ENCODE measurements at regions not wholly inside any gene's neighbourhood (a gene's known extent, or its start where the extent isn't known, plus 50 kb on each side); places are given as distances from the start of the nearest gene placed in this dataset.

DNA sequence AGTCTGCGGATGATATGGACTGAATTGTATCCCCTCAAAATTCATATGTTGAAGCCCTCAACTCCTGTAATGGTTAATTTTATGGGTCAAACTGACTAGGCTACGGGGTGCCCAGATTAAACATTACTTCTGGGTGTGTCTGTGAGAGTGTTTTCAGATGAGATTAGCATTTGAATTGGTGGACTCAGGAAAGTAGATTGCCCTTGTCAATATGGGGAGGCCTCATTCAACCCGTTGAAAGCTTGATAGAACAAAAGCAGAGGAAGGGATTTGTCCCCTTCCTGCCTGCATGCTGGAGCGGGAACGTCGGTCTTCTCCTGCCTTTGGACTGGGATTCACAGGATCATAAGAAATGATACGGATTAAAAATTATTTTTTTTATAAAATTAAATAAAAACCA is 84.5 kb downstream of the BBS10 start:
- TF ChIP-seq, protein P1, sequence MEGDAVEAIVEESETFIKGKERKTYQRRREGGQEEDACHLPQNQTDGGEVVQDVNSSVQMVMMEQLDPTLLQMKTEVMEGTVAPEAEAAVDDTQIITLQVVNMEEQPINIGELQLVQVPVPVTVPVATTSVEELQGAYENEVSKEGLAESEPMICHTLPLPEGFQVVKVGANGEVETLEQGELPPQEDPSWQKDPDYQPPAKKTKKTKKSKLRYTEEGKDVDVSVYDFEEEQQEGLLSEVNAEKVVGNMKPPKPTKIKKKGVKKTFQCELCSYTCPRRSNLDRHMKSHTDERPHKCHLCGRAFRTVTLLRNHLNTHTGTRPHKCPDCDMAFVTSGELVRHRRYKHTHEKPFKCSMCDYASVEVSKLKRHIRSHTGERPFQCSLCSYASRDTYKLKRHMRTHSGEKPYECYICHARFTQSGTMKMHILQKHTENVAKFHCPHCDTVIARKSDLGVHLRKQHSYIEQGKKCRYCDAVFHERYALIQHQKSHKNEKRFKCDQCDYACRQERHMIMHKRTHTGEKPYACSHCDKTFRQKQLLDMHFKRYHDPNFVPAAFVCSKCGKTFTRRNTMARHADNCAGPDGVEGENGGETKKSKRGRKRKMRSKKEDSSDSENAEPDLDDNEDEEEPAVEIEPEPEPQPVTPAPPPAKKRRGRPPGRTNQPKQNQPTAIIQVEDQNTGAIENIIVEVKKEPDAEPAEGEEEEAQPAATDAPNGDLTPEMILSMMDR (IDR thresholded peaks at IDR 0.05), result no peak
- Histone ChIP-seq H3K9ac (ENCODE audit: low read depth in 2 of 2, low read length in 2 of 2) (no peak overlapping the region), H3K36me3 (no peaks in the 10 kb centered on the region), H3K4me3 (no peak overlapping the region), H3K4me1 (no peaks in the 10 kb centered on the region), H3K27me3 (no peaks in the 10 kb centered on the region), H3K9me3 (no peaks in the 10 kb centered on the region), H3K27ac (no peak overlapping the region)
- intact Hi-C loops (cut with DNase I), result no loop called here
- DNase-seq, result no peak

DNA sequence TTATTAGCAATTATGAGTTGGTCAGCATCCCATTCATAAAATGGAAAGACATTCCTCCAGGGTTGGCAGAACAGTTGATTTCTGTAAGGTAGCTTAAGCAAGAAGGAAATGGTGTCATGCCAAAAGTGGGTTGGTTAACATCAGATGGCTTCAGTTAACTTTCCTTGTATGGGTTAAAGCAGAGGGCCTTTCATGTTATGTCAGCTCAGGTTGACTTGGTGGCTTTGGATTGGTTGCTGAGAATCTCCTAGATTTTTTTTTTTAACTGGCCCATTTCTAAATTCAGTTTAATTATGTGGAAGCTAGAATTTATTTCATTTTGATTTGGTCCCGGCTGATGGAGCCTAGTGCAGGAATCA is 87.8 kb downstream of the BBS10 start:
- Histone ChIP-seq H3K9ac (ENCODE audit: low read depth in 2 of 2, low read length in 2 of 2) (no peak overlapping the region), H3K4me3 (no peak overlapping the region), H3K27me3 (no peaks in the 10 kb centered on the region), H3K9me3 (no peaks in the 10 kb centered on the region), H3K27ac (no peak overlapping the region), H3K4me1 (no peaks in the 10 kb centered on the region), H3K36me3 (no peaks in the 10 kb centered on the region)
- no peak for DNase-seq
- intact Hi-C loops (cut with DNase I), result no loop called here
- TF ChIP-seq, protein P1 (IDR thresholded peaks at IDR 0.05), result no peak

DNA sequence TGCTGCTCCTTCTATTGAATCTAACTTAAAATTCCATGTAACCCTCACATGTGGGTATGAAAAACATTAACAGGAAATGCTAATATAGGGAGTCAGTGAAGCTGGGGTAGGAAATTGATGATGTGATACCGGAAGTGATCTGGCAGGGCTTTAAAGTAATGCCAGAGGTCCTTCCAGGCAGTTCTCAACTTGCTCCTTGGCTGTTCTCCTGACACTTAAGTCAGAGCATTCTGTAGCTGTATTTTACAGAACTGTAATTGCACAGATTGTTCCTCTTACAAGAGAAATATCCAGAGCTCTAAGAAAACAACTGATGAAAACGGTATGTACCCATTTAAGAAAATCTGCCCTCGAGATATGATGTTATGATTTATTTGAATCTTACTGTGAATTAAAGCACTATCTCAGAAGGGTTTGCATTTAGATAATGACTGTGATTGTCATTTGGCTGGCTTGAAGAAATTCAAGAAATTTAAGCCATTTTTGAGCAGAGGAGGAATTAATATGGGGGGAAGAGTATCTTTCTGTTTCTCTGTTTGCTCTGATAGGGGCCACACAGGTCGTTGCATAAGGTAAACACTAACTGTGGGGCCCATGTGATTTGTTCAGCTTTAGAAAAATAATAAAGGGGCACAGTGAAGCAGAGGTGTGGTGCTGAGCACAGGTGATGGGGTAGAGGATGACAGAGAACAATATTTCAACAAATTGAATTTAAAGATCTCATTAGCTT is 88.4 kb downstream of the BBS10 start:
- Histone ChIP-seq H3K27ac (no peak overlapping the region), H3K4me3 (no peak overlapping the region), H3K9me3 (no peaks in the 10 kb centered on the region), H3K4me1 (no peaks in the 10 kb centered on the region), H3K36me3 (no peaks in the 10 kb centered on the region), H3K27me3 (no peaks in the 10 kb centered on the region), H3K9ac (ENCODE audit: low read depth in 2 of 2, low read length in 2 of 2) (no peak overlapping the region)
- TF ChIP-seq, protein P1 (IDR thresholded peaks at IDR 0.05), result no peak
- intact Hi-C loops (cut with DNase I), result no loop called here
- no peak for DNase-seq

DNA sequence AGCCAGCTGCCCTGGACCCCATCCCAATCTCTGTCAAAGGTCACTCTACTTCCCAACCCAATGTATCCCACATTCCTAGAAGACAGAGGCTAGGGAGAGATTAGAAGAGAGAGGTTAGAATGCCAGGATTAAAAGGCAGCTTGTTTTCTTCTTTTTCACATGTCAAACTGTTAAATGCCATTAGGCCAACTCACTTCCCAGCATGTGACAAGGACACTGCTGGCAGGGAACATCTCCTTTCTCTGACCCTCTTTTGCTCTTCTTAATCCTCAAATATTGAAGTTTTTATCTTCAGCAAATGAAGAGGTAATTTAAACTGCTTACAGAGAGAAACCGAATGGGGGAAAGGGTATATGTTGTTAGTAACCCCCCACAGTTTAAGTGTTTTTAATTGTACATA is 89.1 kb downstream of the BBS10 start:
- no peak for DNase-seq
- Histone ChIP-seq H3K27me3 (no peaks in the 10 kb centered on the region), H3K4me1 (no peaks in the 10 kb centered on the region), H3K4me3 (no peak overlapping the region), H3K9ac (ENCODE audit: low read depth in 2 of 2, low read length in 2 of 2) (no peak overlapping the region), H3K27ac (no peak overlapping the region), H3K36me3 (no peaks in the 10 kb centered on the region), H3K9me3 (no peaks in the 10 kb centered on the region)
- TF ChIP-seq, protein P1 (IDR thresholded peaks at IDR 0.05), result no peak
- intact Hi-C loops (cut with DNase I), result no loop called here

DNA sequence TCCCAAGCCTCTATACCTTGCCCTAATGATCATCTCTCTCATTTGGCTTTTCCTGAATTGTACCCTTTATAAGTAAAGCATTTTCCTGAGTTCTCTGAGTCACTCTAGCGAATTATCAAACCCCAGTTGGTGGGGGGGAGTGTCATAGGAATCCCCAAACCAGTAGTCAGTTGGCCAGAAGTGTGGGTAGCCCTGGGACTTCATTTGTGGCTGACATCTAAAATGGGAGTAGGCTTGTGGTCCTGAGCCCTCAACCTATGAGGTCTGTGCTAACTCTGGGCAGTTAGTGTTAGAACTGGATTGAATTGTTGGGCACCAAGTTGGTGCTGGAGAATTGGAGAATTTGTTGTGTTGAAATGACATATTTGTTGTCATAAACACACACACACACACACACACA is 91.3 kb downstream of the BBS10 start:
- H3K9me3 ChIP-seq, result no peaks in the 10 kb centered on the region
- TF ChIP-seq, protein P1 (IDR thresholded peaks at IDR 0.05), result no peak

More for the DNA sequence above, 91.3 kb downstream of the BBS10 start:
- no peaks in the 10 kb centered on the region for H3K27me3 ChIP-seq
- H3K36me3 ChIP-seq, result no peaks in the 10 kb centered on the region
- no peak overlapping the region for H3K4me3 ChIP-seq
- no peak for DNase-seq
- H3K9ac ChIP-seq (ENCODE audit: low read depth in 2 of 2, low read length in 2 of 2), result no peak overlapping the region
- no peak overlapping the region for H3K27ac ChIP-seq
- H3K4me1 ChIP-seq, result no peaks in the 10 kb centered on the region
- intact Hi-C loops (cut with DNase I), result no loop called here

Measured in colonic mucosa (tissue), 4 donors.